Upper lobe of left lung (tissue), 6 donors: ENCODE measurements at regions not wholly inside any gene's neighbourhood (a gene's known extent, or its start where the extent isn't known, plus 50 kb on each side); places are given as distances from the start of the nearest gene placed in this dataset.

Experiments used
- ATAC-seq, 2 donors: fragments of 200-7000 bp; cut with Tn5 transposase; one replicate each; pipeline ENCODE4 v1.9.1; 2022; ENCODE audit warnings: mild to moderate bottlenecking in 2 of 2, moderate library complexity in 2 of 2; ENCODE audit not compliant: low FRiP score in 2 of 2
- DNase-seq, 2 donors: peaks; one replicate each; pipeline ENCODE4 v3.0.0-alpha.2; 2019 to 2020
- H3K27ac ChIP-seq, 4 donors: fragments of 200-600 bp; sonication (generic); one replicate each; pipeline ENCODE4 v1.5.1; 2016 to 2019
- H3K27me3 ChIP-seq, 4 donors: fragments of 200-600 bp; sonication (generic); one replicate each; pipeline ENCODE4 v1.5.1; 2017 to 2019
- H3K36me3 ChIP-seq, 4 donors: fragments of 200-600 bp; sonication (generic); one replicate each; pipeline ENCODE4 v1.5.1; 2016 to 2019
- H3K4me1 ChIP-seq, 4 donors: fragments of 200-600 bp; sonication (generic); one replicate each; pipeline ENCODE4 v1.5.1; 2018 to 2019
- H3K4me3 ChIP-seq, 4 donors: fragments of 200-600 bp; sonication (generic); one replicate each; pipeline ENCODE4 v1.5.1; 2017 to 2019; ENCODE audit warnings: mild to moderate bottlenecking in 2 of 4, moderate library complexity in 1 of 4
- H3K9me3 ChIP-seq, 4 donors: fragments of 200-600 bp; sonication (generic); one replicate each; pipeline ENCODE4 v1.5.1; 2018 to 2019
- EP300 ChIP-seq, 4 donors: sonication (generic); formaldehyde crosslinking; IDR thresholded peaks; one replicate each; pipeline ENCODE4 v1.5.1; 2017; ENCODE audit warnings: antibody characterized with exemption in 4 of 4, control low read depth in 2 of 4
- POLR2A ChIP-seq, 4 donors: fragments of 450-650 bp; IDR thresholded peaks; one replicate each; pipeline ENCODE4 v1.5.1; 2016 to 2017; ENCODE audit warnings: antibody characterized with exemption in 4 of 4, mild to moderate bottlenecking in 2 of 4
- POLR2AphosphoS5 ChIP-seq, 2 donors: sonication (generic); formaldehyde crosslinking; IDR thresholded peaks; one replicate each; pipeline ENCODE4 v1.5.1; 2017; ENCODE audit warnings: antibody characterized with exemption in 2 of 2
- WGBS, 2 donors: methylation state at CpG; one replicate each; pipeline ENCODE4 v1.1.5; 2017 to 2018; 5-methylcytosine and 5-hydroxymethylcytosine counted together
- TF ChIP-seq, protein P1 (sequence below), 6 experiments: fragments of 450-650 bp in 4 of 6; fragments of 200-600 bp in 2 of 6; sonication (generic) in 2 of 6; IDR thresholded peaks; one replicate each; pipeline ENCODE4 v1.5.1; 2016 to 2019; ENCODE audit warnings: antibody characterized with exemption in 6 of 6
- donor health status: DM: no; HTN: no; CAD: no; lungs with moderate emphysema.
- donor health status: DM: no; HTN: yes; CAD: no; lungs with severe emphysema.

GRCh38 chr2:49582946-49583345 is 428.6 kb upstream of the FSHR start:
- 53 to 61% methylated on average over 5 of the region's 5 CpGs for whole genome bisulfite sequencing, 2 donors
- H3K36me3 ChIP-seq: no peaks in the 10 kb centered on the region
- no peak overlapping the region for H3K27ac ChIP-seq
- H3K27me3 ChIP-seq: no peaks in the 10 kb centered on the region
- TF ChIP-seq POLR2AphosphoS5 (IDR thresholded peaks at IDR 0.05): no peak
- H3K9me3 ChIP-seq: no peaks in the 10 kb centered on the region
- H3K4me1 ChIP-seq: no peaks in the 10 kb centered on the region
- ATAC-seq: no peak
- no peak for DNase-seq
- H3K4me3 ChIP-seq: no peak overlapping the region

- no peak for ATAC-seq
- no peak for DNase-seq
- TF ChIP-seq POLR2A (IDR thresholded peaks at IDR 0.05) (no peak), POLR2AphosphoS5 (IDR thresholded peaks at IDR 0.05) (no peak), EP300 (IDR thresholded peaks at IDR 0.05) (no peak)
- TF ChIP-seq, protein P1, sequence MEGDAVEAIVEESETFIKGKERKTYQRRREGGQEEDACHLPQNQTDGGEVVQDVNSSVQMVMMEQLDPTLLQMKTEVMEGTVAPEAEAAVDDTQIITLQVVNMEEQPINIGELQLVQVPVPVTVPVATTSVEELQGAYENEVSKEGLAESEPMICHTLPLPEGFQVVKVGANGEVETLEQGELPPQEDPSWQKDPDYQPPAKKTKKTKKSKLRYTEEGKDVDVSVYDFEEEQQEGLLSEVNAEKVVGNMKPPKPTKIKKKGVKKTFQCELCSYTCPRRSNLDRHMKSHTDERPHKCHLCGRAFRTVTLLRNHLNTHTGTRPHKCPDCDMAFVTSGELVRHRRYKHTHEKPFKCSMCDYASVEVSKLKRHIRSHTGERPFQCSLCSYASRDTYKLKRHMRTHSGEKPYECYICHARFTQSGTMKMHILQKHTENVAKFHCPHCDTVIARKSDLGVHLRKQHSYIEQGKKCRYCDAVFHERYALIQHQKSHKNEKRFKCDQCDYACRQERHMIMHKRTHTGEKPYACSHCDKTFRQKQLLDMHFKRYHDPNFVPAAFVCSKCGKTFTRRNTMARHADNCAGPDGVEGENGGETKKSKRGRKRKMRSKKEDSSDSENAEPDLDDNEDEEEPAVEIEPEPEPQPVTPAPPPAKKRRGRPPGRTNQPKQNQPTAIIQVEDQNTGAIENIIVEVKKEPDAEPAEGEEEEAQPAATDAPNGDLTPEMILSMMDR (IDR thresholded peaks at IDR 0.05): no peak
- H3K4me1 ChIP-seq: no peaks in the 10 kb centered on the region
- no peaks in the 10 kb centered on the region for H3K36me3 ChIP-seq
- no peaks in the 10 kb centered on the region for H3K27me3 ChIP-seq
- WGBS, 2 donors: 48 to 58% methylated on average over 1 of the region's 1 CpG
- H3K4me3 ChIP-seq: no peak overlapping the region
- no peak overlapping the region for H3K27ac ChIP-seq
- no peaks in the 10 kb centered on the region for H3K9me3 ChIP-seq
These were observed 422.7 kb upstream of the FSHR start for GRCh38 chr2:49577041-49577440.

GRCh38 chr2:49569176-49569575 is 414.9 kb upstream of the FSHR start:
- DNase-seq: no peak
- Histone ChIP-seq H3K27me3 (no peaks in the 10 kb centered on the region), H3K4me1 (no peaks in the 10 kb centered on the region), H3K36me3 (no peaks in the 10 kb centered on the region), H3K9me3 (no peaks in the 10 kb centered on the region), H3K27ac (no peak overlapping the region), H3K4me3 (no peak overlapping the region)
- 85 to 87% methylated on average over 1 of the region's 1 CpG for WGBS, 2 donors
- no peak for TF ChIP-seq POLR2AphosphoS5 (IDR thresholded peaks at IDR 0.05)
- TF ChIP-seq EP300 (IDR thresholded peaks at IDR 0.05): no peak
- TF ChIP-seq POLR2A (IDR thresholded peaks at IDR 0.05): no peak
- TF ChIP-seq, protein P1 (IDR thresholded peaks at IDR 0.05): no peak
- no peak for ATAC-seq

DNA sequence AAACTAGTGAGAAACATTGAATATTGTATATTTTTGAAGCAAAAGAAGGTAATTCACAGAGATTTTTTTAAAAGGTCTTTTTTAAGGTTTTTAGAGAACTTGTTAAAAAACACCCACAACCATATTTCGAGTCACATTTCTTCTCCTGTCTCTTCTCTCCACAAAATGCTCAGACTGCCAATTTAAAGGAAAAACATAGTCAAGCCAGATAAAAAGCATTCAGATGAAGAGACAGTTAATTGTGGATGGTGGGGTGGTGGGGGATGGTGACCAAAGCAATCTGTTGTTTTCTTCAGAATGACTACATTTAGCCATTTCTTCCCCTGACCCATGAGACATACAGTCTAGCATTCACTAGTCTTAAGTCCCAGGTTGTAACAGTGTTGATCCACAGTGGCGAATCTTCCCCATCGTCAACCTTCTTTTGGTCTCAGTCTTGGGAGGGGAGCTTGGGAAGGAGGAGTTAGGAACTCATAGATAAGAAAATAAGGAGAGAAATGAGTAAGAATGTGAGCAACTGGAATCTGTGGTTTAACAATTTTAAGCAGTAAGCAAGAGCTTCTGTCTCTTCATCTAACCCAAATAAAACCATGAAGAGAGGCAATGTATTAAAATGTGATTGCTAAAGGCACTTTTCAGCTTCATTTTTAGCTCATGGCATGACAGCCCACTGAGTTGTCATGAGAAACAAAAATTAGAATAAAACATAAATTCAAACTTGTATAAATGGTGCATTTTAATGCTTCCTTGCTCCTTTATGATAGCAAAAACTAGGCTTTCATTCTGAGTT is 413.7 kb upstream of the FSHR start:
- Histone ChIP-seq H3K4me3 (no peak overlapping the region), H3K36me3 (no peaks in the 10 kb centered on the region), H3K27ac (no peak overlapping the region), H3K9me3 (no peaks in the 10 kb centered on the region), H3K27me3 (no peaks in the 10 kb centered on the region), H3K4me1 (no peaks in the 10 kb centered on the region)
- ATAC-seq (no peak), DNase-seq (no peak)
- WGBS, 2 donors: 82 to 83% methylated on average over 3 of the region's 3 CpGs
- TF ChIP-seq EP300 (IDR thresholded peaks at IDR 0.05) (no peak), POLR2AphosphoS5 (IDR thresholded peaks at IDR 0.05) (no peak), POLR2A (IDR thresholded peaks at IDR 0.05) (no peak)
- TF ChIP-seq, protein P1 (IDR thresholded peaks at IDR 0.05): no peak

DNA sequence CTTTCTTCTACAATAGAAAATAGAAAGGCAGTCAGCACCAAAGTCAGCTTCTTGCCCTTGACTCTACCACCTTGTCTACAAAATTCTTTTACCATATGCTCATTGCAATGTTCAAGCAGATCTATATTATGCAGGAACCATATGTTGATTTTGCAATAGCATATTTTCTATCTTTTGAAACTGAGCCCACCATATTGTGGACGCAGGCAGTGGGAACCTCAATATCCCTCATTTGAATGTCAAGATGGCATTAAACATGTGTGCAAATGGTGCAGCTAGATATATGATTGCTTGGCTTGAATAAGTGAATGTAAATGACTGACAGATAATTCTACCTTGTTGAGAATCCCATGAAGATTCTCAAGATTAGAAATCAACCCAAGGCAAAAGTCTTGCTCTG is 412.7 kb upstream of the FSHR start:
- H3K36me3 ChIP-seq: no peaks in the 10 kb centered on the region
- no peak overlapping the region for H3K27ac ChIP-seq
- H3K9me3 ChIP-seq: no peaks in the 10 kb centered on the region
- no peak for ATAC-seq
- H3K27me3 ChIP-seq: no peaks in the 10 kb centered on the region
- WGBS, 2 donors: 82 to 100% methylated on average over 1 of the region's 1 CpG
- H3K4me1 ChIP-seq: no peaks in the 10 kb centered on the region
- no peak overlapping the region for H3K4me3 ChIP-seq
- DNase-seq: no peak
- TF ChIP-seq, protein P1 (IDR thresholded peaks at IDR 0.05): no peak
- no peak for TF ChIP-seq EP300 (IDR thresholded peaks at IDR 0.05)
- no peak for TF ChIP-seq POLR2AphosphoS5 (IDR thresholded peaks at IDR 0.05)
- no peak for TF ChIP-seq POLR2A (IDR thresholded peaks at IDR 0.05)
